DMS 273 treated with DMSO at 0.1 percent for 48 hours (cell line): ENCODE measurements at regions not wholly inside any gene's neighbourhood (a gene's known extent, or its start where the extent isn't known, plus 50 kb on each side); places are given as distances from the start of the nearest gene placed in this dataset.

Experiments used
- DNase-seq: peaks from one replicate; lab custom pipeline; 2025; lab: John Stamatoyannopoulos, UW

GRCh38 chr3:84877092-84877491 is 81.7 kb upstream of the CADM2 start:
- DNase-seq = no peak

GRCh38 chr3:84881288-84881687 is 77.5 kb upstream of the CADM2 start:
- DNase-seq = no peak

- DNase-seq = no peak
Observed at GRCh38 chr3:84885199-84885882, 73.4 kb upstream of the CADM2 start.

- DNase-seq = peak; percentile 68
Observed at GRCh38 chr3:84891851-84892250, 66.9 kb upstream of the CADM2 start.

GRCh38 chr3:84893211-84893610 is 65.6 kb upstream of the CADM2 start:
- no peak for DNase-seq

- DNase-seq = no peak
Observed at GRCh38 chr3:84904212-84904611, 54.6 kb upstream of the CADM2 start.

GRCh38 chr3:84904816-84905555 is 53.8 kb upstream of the CADM2 start:
- DNase-seq = peak; percentile 43

- no peak for DNase-seq
Observed at GRCh38 chr3:84905556-84905920, 53.3 kb upstream of the CADM2 start.

GRCh38 chr3:84906065-84906464 is 52.7 kb upstream of the CADM2 start:
- DNase-seq = no peak
